ENCODE measurements at regions not wholly inside any gene's neighbourhood (a gene's known extent, or its start where the extent isn't known, plus 50 kb on each side); places are given as distances from the start of the nearest gene placed in this dataset.
A peak's percentile ranks its signal among the peaks of the same experiment; 100 is the strongest.

- intact Hi-C loops (cut with DNase I) = no loop called here
- no peak overlapping the region for H3K27ac ChIP-seq
- no peak overlapping the region for H3K4me3 ChIP-seq
- no peaks in the 10 kb centered on the region for H3K36me3 ChIP-seq
- TF ChIP-seq CTCF (IDR thresholded peaks at IDR 0.05) = no peak
- H3K27me3 ChIP-seq (ENCODE audit: low read depth) = no peaks in the 10 kb centered on the region
- no peaks in the 10 kb centered on the region for H3K9me3 ChIP-seq
- ATAC-seq (no peak), DNase-seq (no peak)
- H3K4me1 ChIP-seq = peaks cover 11% of the 10 kb centered on the region
Measured at GRCh38 chr3:153315781-153316180, 153.8 kb downstream of the RAP2B start.

- no peaks in the 10 kb centered on the region for H3K27me3 ChIP-seq (ENCODE audit: low read depth)
- H3K9me3 ChIP-seq = no peaks in the 10 kb centered on the region
- H3K4me3 ChIP-seq = no peak overlapping the region
- intact Hi-C loops (cut with DNase I) = no loop called here
- ATAC-seq (peak in 1 of 2 donors; percentile 28), DNase-seq (no peak)
- TF ChIP-seq CTCF (IDR thresholded peaks at IDR 0.05) = no peak
- H3K4me1 ChIP-seq = peaks cover 11% of the 10 kb centered on the region
- peak overlapping the region; percentile 9 for H3K27ac ChIP-seq
- H3K36me3 ChIP-seq = no peaks in the 10 kb centered on the region
Measured at GRCh38 chr3:153319705-153320554, 157.9 kb downstream of the RAP2B start.

GRCh38 chr3:153320585-153321128 is 158.6 kb downstream of the RAP2B start:
- no peak overlapping the region for H3K4me3 ChIP-seq
- peaks cover 11% of the 10 kb centered on the region for H3K4me1 ChIP-seq

GRCh38 chr3:153328690-153329089 is 166.7 kb downstream of the RAP2B start:
- no peaks in the 10 kb centered on the region for H3K36me3 ChIP-seq
- intact Hi-C loops (cut with DNase I) = no loop called here
- DNase-seq (no peak), ATAC-seq (no peak)
- no peak overlapping the region for H3K4me3 ChIP-seq
- no peaks in the 10 kb centered on the region for H3K9me3 ChIP-seq
- H3K27me3 ChIP-seq (ENCODE audit: low read depth) = no peaks in the 10 kb centered on the region
- H3K27ac ChIP-seq = no peak overlapping the region
- no peaks in the 10 kb centered on the region for H3K4me1 ChIP-seq
- TF ChIP-seq CTCF (IDR thresholded peaks at IDR 0.05) = no peak

More at GRCh38 chr3:153320585-153321128, 158.6 kb downstream of the RAP2B start:
- TF ChIP-seq CTCF (IDR thresholded peaks at IDR 0.05) = no peak
- intact Hi-C loops (cut with DNase I) = no loop called here
- peak overlapping the region; percentile 9 for H3K27ac ChIP-seq
- ATAC-seq (no peak), DNase-seq (no peak)
- H3K27me3 ChIP-seq (ENCODE audit: low read depth) = no peaks in the 10 kb centered on the region
- no peaks in the 10 kb centered on the region for H3K9me3 ChIP-seq
- H3K36me3 ChIP-seq = no peaks in the 10 kb centered on the region

GRCh38 chr3:153330901-153331300 is 168.9 kb downstream of the RAP2B start:
- intact Hi-C loops (cut with DNase I) = no loop called here
- Histone ChIP-seq H3K4me1 (no peaks in the 10 kb centered on the region), H3K27ac (no peak overlapping the region), H3K27me3 (ENCODE audit: low read depth) (no peaks in the 10 kb centered on the region), H3K9me3 (no peaks in the 10 kb centered on the region), H3K4me3 (no peak overlapping the region), H3K36me3 (no peaks in the 10 kb centered on the region)
- ATAC-seq = no peak
- DNase-seq = no peak
- TF ChIP-seq CTCF (IDR thresholded peaks at IDR 0.05) = no peak
